ENCODE measurements at regions not wholly inside any gene's neighbourhood (a gene's known extent, or its start where the extent isn't known, plus 50 kb on each side); places are given as distances from the start of the nearest gene placed in this dataset.

GRCh38 chr11:45723397-45723796, 58.0 kb upstream of the CHST1 start:
- Histone ChIP-seq H3K27me3 (ENCODE audit: control insufficient read depth, insufficient read depth, low read length) (peaks cover 11% of the 10 kb centered on the region; the same call in 1 of the 2 replicates), H3K4me3 (ENCODE audit: low read depth in 2 of 2, low read length in 2 of 2) (no peak overlapping the region), H3K27ac (ENCODE audit: low read length) (no peak overlapping the region), H3K36me3 (ENCODE audit: control insufficient read depth, insufficient read depth, low read length) (no peaks in the 10 kb centered on the region), H3K4me1 (ENCODE audit: control insufficient read depth, insufficient read depth, low read length) (no peaks in the 10 kb centered on the region), H3K9me3 (ENCODE audit: control insufficient read depth, insufficient read depth, low read depth, low read length) (no peaks in the 10 kb centered on the region)
- no TSS peak for BruUV-seq (replicated peaks)
- ChIA-PET CTCF (no interaction called here), POLR2A (no interaction called here)
- DNase-seq (ENCODE audit: low read depth, low spot score) (no peak), ATAC-seq (no peak)
- TF ChIP-seq POLR2AphosphoS5 (IDR thresholded peaks at IDR 0.05; ENCODE audit: low read depth, low read length) (no peak), CTCF (IDR thresholded peaks at IDR 0.05) (no peak), SIN3A (IDR thresholded peaks at IDR 0.05; ENCODE audit: borderline replicate concordance, insufficient read depth, low read depth, low read length) (no peak), TCF7L2 (IDR thresholded peaks at IDR 0.05; ENCODE audit: low read depth, low read length) (no peak), REST (IDR thresholded peaks at IDR 0.05; ENCODE audit: insufficient read depth in 1 of 2, low read depth in 2 of 2, low read length in 1 of 2) (no peak)
- intact Hi-C loops (cut with micrococcal nuclease; ENCODE audit: unreplicated experiment) (no loop called here), in situ Hi-C loops (cut with HindIII; ENCODE audit: low pct_unique_long_range_greater_than_20kb, low sequenced_read_pairs) (no loop called here)

GRCh38 chr11:45722144-45722543, 56.7 kb upstream of the CHST1 start:
- intact Hi-C loops (cut with micrococcal nuclease; ENCODE audit: unreplicated experiment): no loop called here
- no peak overlapping the region for H3K4me3 ChIP-seq (ENCODE audit: low read depth in 2 of 2, low read length in 2 of 2)
- H3K4me1 ChIP-seq (ENCODE audit: control insufficient read depth, insufficient read depth, low read length): no peaks in the 10 kb centered on the region
- H3K9me3 ChIP-seq (ENCODE audit: control insufficient read depth, insufficient read depth, low read depth, low read length): no peaks in the 10 kb centered on the region
- no peaks in the 10 kb centered on the region for H3K36me3 ChIP-seq (ENCODE audit: control insufficient read depth, insufficient read depth, low read length)
- ChIA-PET POLR2A (no interaction called here), CTCF (no interaction called here)
- TF ChIP-seq TCF7L2 (IDR thresholded peaks at IDR 0.05; ENCODE audit: low read depth, low read length) (no peak), CTCF (IDR thresholded peaks at IDR 0.05) (no peak), SIN3A (IDR thresholded peaks at IDR 0.05; ENCODE audit: borderline replicate concordance, insufficient read depth, low read depth, low read length) (no peak), POLR2AphosphoS5 (IDR thresholded peaks at IDR 0.05; ENCODE audit: low read depth, low read length) (no peak), REST (IDR thresholded peaks at IDR 0.05; ENCODE audit: insufficient read depth in 1 of 2, low read depth in 2 of 2, low read length in 1 of 2) (no peak)
- H3K27ac ChIP-seq (ENCODE audit: low read length): no peak overlapping the region
- no peak for DNase-seq (ENCODE audit: low read depth, low spot score)
- no peak for ATAC-seq
- BruUV-seq (replicated peaks): no TSS peak
- in situ Hi-C loops (cut with HindIII; ENCODE audit: low pct_unique_long_range_greater_than_20kb, low sequenced_read_pairs): no loop called here
- peaks cover 12% of the 10 kb centered on the region for H3K27me3 ChIP-seq (ENCODE audit: control insufficient read depth, insufficient read depth, low read length)
